ENCODE measurements at regions not wholly inside any gene's neighbourhood (a gene's known extent, or its start where the extent isn't known, plus 50 kb on each side); places are given as distances from the start of the nearest gene placed in this dataset.

DNA sequence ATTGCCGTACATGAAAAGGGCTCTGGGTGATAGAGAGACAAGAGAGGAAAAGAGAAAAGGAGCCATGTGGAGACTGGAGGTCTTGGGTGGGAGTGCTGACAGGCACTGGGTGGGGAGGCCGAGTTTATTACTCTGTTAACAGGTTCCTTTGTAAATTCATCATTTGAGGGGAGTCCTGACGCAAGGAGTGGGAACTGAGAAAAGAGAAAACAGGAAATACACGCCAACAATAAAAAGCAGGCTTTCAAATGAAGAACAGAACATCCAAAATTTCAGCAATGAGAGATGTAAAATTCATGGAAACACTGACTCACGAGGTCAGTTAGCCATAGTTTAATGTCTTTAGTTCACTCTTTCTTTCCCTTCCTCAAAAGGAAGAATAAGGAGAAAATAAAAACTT is 342.8 kb downstream of the TMEM167A start:
- no peak for TF ChIP-seq POLR2AphosphoS5 (IDR thresholded peaks at IDR 0.05; ENCODE audit: low read depth)
- TF ChIP-seq, protein P1, sequence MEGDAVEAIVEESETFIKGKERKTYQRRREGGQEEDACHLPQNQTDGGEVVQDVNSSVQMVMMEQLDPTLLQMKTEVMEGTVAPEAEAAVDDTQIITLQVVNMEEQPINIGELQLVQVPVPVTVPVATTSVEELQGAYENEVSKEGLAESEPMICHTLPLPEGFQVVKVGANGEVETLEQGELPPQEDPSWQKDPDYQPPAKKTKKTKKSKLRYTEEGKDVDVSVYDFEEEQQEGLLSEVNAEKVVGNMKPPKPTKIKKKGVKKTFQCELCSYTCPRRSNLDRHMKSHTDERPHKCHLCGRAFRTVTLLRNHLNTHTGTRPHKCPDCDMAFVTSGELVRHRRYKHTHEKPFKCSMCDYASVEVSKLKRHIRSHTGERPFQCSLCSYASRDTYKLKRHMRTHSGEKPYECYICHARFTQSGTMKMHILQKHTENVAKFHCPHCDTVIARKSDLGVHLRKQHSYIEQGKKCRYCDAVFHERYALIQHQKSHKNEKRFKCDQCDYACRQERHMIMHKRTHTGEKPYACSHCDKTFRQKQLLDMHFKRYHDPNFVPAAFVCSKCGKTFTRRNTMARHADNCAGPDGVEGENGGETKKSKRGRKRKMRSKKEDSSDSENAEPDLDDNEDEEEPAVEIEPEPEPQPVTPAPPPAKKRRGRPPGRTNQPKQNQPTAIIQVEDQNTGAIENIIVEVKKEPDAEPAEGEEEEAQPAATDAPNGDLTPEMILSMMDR (IDR thresholded peaks at IDR 0.05; ENCODE audit: insufficient read depth, low read length) = no peak
- TF ChIP-seq SPI1 (IDR thresholded peaks at IDR 0.05; ENCODE audit: borderline replicate concordance, low read depth) = no peak
- TF ChIP-seq, protein P2, sequence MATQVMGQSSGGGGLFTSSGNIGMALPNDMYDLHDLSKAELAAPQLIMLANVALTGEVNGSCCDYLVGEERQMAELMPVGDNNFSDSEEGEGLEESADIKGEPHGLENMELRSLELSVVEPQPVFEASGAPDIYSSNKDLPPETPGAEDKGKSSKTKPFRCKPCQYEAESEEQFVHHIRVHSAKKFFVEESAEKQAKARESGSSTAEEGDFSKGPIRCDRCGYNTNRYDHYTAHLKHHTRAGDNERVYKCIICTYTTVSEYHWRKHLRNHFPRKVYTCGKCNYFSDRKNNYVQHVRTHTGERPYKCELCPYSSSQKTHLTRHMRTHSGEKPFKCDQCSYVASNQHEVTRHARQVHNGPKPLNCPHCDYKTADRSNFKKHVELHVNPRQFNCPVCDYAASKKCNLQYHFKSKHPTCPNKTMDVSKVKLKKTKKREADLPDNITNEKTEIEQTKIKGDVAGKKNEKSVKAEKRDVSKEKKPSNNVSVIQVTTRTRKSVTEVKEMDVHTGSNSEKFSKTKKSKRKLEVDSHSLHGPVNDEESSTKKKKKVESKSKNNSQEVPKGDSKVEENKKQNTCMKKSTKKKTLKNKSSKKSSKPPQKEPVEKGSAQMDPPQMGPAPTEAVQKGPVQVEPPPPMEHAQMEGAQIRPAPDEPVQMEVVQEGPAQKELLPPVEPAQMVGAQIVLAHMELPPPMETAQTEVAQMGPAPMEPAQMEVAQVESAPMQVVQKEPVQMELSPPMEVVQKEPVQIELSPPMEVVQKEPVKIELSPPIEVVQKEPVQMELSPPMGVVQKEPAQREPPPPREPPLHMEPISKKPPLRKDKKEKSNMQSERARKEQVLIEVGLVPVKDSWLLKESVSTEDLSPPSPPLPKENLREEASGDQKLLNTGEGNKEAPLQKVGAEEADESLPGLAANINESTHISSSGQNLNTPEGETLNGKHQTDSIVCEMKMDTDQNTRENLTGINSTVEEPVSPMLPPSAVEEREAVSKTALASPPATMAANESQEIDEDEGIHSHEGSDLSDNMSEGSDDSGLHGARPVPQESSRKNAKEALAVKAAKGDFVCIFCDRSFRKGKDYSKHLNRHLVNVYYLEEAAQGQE (IDR thresholded peaks at IDR 0.05; ENCODE audit: insufficient replicate concordance, low read depth) = no peak

All from HL-60 (cell line).